HEK293T (cell line): ENCODE measurements at regions not wholly inside any gene's neighbourhood (a gene's known extent, or its start where the extent isn't known, plus 50 kb on each side); places are given as distances from the start of the nearest gene placed in this dataset.
"Not testable (repeated sequence)": the region's sequence is repeated elsewhere in the genome, so short reads cannot be mapped to it uniquely, and the experiment has no call there.

Source experiments
- CTCF ChIA-PET: fragments of 350-600 bp; formaldehyde crosslinking; extraction: SDS; loops from one replicate; lab custom pipeline; 2021; ENCODE audit warnings: antibody characterized with exemption, inconsistent platforms; lab: Yijun Ruan, JAX
- POLR2A ChIA-PET: fragments of 350-600 bp; formaldehyde crosslinking; extraction: SDS; loops from one replicate; lab custom pipeline; 2020; ENCODE audit warnings: antibody characterized with exemption, inconsistent platforms; lab: Yijun Ruan, JAX
- DNase-seq: peaks from one replicate; pipeline ENCODE4 v3.0.0; 2012; ENCODE audit warnings: mixed read lengths; ENCODE audit errors: extremely low spot score
- ARNT ChIP-seq: fragments of 450-650 bp; IDR thresholded peaks from 2 replicates; pipeline ENCODE4 v1.6.1; 2017; ENCODE audit warnings: mild to moderate bottlenecking
- BHLHE40 ChIP-seq: fragments of 450-650 bp; IDR thresholded peaks from 2 replicates; pipeline ENCODE4 v1.6.1; 2016; ENCODE audit warnings: mild to moderate bottlenecking, moderate library complexity, borderline replicate concordance
- CTBP1 ChIP-seq: fragments of 450-650 bp; IDR thresholded peaks from 2 replicates; pipeline ENCODE4 v1.6.1; 2016; ENCODE audit warnings: borderline replicate concordance
- ELF4 ChIP-seq: fragments of 450-650 bp; IDR thresholded peaks from 2 replicates; pipeline ENCODE4 v1.6.1; 2017; ENCODE audit warnings: antibody characterized with exemption
- FOXA1 ChIP-seq: fragments of 450-650 bp; IDR thresholded peaks from 2 replicates; pipeline ENCODE4 v1.6.1; 2016; ENCODE audit warnings: mild to moderate bottlenecking
- FOXK2 ChIP-seq: fragments of 450-650 bp; IDR thresholded peaks from 2 replicates; pipeline ENCODE4 v1.6.1; 2016; ENCODE audit warnings: mild to moderate bottlenecking
- FOXM1 ChIP-seq: fragments of 450-650 bp; IDR thresholded peaks from 2 replicates; pipeline ENCODE4 v1.6.1; 2017; ENCODE audit warnings: mild to moderate bottlenecking, borderline replicate concordance
- HDGF ChIP-seq: fragments of 450-650 bp; IDR thresholded peaks from 2 replicates; pipeline ENCODE4 v1.6.1; 2017; ENCODE audit warnings: antibody characterized with exemption, borderline replicate concordance
- L3MBTL2 ChIP-seq: fragments of 450-650 bp; conservative IDR thresholded peaks from 2 replicates; pipeline ENCODE4 v1.6.1; 2016; ENCODE audit warnings: mild to moderate bottlenecking
- LEF1 ChIP-seq: fragments of 450-650 bp; IDR thresholded peaks from 2 replicates; pipeline ENCODE4 v1.6.1; 2017; ENCODE audit warnings: mild to moderate bottlenecking, borderline replicate concordance
- NFRKB ChIP-seq: fragments of 450-650 bp; IDR thresholded peaks from 2 replicates; pipeline ENCODE4 v1.6.1; 2016; ENCODE audit warnings: mild to moderate bottlenecking, moderate library complexity
- PKNOX1 ChIP-seq: fragments of 450-650 bp; IDR thresholded peaks from 2 replicates; pipeline ENCODE4 v1.6.1; 2016
- SP1 ChIP-seq: fragments of 450-650 bp; IDR thresholded peaks from 2 replicates; pipeline ENCODE4 v1.6.1; 2017
- SUZ12 ChIP-seq: fragments of 450-650 bp; IDR thresholded peaks from 2 replicates; pipeline ENCODE4 v1.6.1; 2016; ENCODE audit warnings: mild to moderate bottlenecking
- TARDBP ChIP-seq: fragments of 450-650 bp; IDR thresholded peaks from 2 replicates; pipeline ENCODE4 v1.6.1; 2016
- ZNF384 ChIP-seq: fragments of 450-650 bp; IDR thresholded peaks from 2 replicates; pipeline ENCODE4 v1.6.1; 2016

- ChIA-PET POLR2A (no interaction called here), CTCF (no interaction called here)
- TF ChIP-seq FOXK2 (no peak), SP1 (no peak), LEF1 (no peak), BHLHE40 (no peak), SUZ12 (no peak), NFRKB (no peak), ZNF384 (no peak), HDGF (no peak), L3MBTL2 (no peak), FOXM1 (no peak), PKNOX1 (no peak), TARDBP (no peak), ELF4 (no peak)
- no peak for DNase-seq
These were observed 98.1 kb upstream of the HS6ST1 start for GRCh38 chr2:128416806-128417205.

GRCh38 chr2:128417264-128417663 is 98.6 kb upstream of the HS6ST1 start:
- DNase-seq, POLR2A ChIA-PET, CTCF ChIA-PET: not testable (repeated sequence)

- no peak for DNase-seq
- POLR2A ChIA-PET = no interaction called here
- CTCF ChIA-PET = no interaction called here
- TF ChIP-seq FOXM1 = no peak
- no peak for TF ChIP-seq ELF4
- no peak for TF ChIP-seq ARNT
- TF ChIP-seq SUZ12 = no peak
- no peak for TF ChIP-seq LEF1
- TF ChIP-seq TARDBP = no peak
- no peak for TF ChIP-seq FOXK2
- TF ChIP-seq L3MBTL2 = no peak
- TF ChIP-seq NFRKB = no peak
- TF ChIP-seq FOXA1 = no peak
- no peak for TF ChIP-seq PKNOX1
- no peak for TF ChIP-seq BHLHE40
- no peak for TF ChIP-seq CTBP1
- TF ChIP-seq SP1 = no peak
These were observed 101.5 kb upstream of the HS6ST1 start for GRCh38 chr2:128420131-128420530.

- TF ChIP-seq CTBP1 = no peak
- TF ChIP-seq ARNT = no peak
- TF ChIP-seq ELF4 = no peak
- no peak for TF ChIP-seq FOXA1
- no peak for TF ChIP-seq SUZ12
- no peak for TF ChIP-seq SP1
- no peak for TF ChIP-seq FOXM1
- no peak for TF ChIP-seq TARDBP
- no peak for TF ChIP-seq LEF1
- no peak for TF ChIP-seq PKNOX1
- TF ChIP-seq L3MBTL2 = no peak
- TF ChIP-seq ZNF384 = no peak
- TF ChIP-seq NFRKB = no peak
- TF ChIP-seq FOXK2 = no peak
- TF ChIP-seq BHLHE40 = no peak
- no peak for TF ChIP-seq HDGF
- no peak for DNase-seq
- ChIA-PET POLR2A (no interaction called here), CTCF (interaction anchor here (0.6 kb wide), 1 partner anchor 66 kb away, joined by 3 read pairs; no protein-coding TSS in a partner anchor)
These were observed 102.1 kb upstream of the HS6ST1 start for GRCh38 chr2:128420776-128421175.

GRCh38 chr2:128421286-128421685 is 102.6 kb upstream of the HS6ST1 start:
- CTCF ChIA-PET = interaction anchor here (0.6 kb wide), 1 partner anchor 66 kb away, joined by 3 read pairs; no protein-coding TSS in a partner anchor
- TF ChIP-seq NFRKB (no peak), CTBP1 (no peak)
- POLR2A ChIA-PET = no interaction called here
- DNase-seq = no peak

GRCh38 chr2:128421861-128422311 is 103.2 kb upstream of the HS6ST1 start:
- no peak for DNase-seq
- ChIA-PET POLR2A (no interaction called here), CTCF (no interaction called here)

More at GRCh38 chr2:128421861-128422311, 103.2 kb upstream of the HS6ST1 start:
- TF ChIP-seq L3MBTL2 = no peak
- no peak for TF ChIP-seq SUZ12
- no peak for TF ChIP-seq HDGF
- TF ChIP-seq ELF4 = no peak
- TF ChIP-seq FOXA1 = no peak
- TF ChIP-seq LEF1 = no peak
- no peak for TF ChIP-seq PKNOX1
- TF ChIP-seq CTBP1 = no peak
- TF ChIP-seq FOXK2 = no peak
- TF ChIP-seq SP1 = no peak
- no peak for TF ChIP-seq NFRKB
- no peak for TF ChIP-seq BHLHE40
- TF ChIP-seq ARNT = no peak
